ENCODE measurements at regions not wholly inside any gene's neighbourhood (a gene's known extent, or its start where the extent isn't known, plus 50 kb on each side); places are given as distances from the start of the nearest gene placed in this dataset.
A peak's percentile ranks its signal among the peaks of the same experiment; 100 is the strongest.

DNA sequence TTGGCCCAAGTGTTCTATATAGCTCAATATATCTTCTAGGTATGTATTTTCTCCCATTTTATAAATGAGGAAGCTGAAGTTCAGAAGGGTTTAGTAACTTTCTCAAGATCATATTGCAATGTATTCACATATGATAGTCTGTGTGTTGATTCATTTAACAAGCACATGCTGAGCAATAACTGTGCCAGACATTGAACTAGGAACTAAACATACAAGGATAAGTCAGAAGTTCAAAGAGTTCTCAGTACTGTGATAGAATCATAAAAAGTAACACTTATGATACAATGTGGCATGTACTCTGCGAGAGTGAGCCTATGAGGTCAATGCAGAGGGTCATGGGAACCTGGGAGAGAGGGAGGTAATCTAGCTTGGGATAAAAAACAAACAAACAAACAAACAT, 1082.2 kb upstream of the TENM4 start:
- no peak for DNase-seq
- Histone ChIP-seq H3K27me3 (ENCODE audit: control insufficient read depth, insufficient read depth, low read length, poor library complexity, severe bottlenecking) (no peaks in the 10 kb centered on the region), H3K4me3 (ENCODE audit: low read length) (no peak overlapping the region), H3K36me3 (ENCODE audit: control insufficient read depth, insufficient read depth, low read length) (no peaks in the 10 kb centered on the region), H3K9ac (ENCODE audit: extremely low read depth, low read length, poor library complexity, severe bottlenecking) (no peak overlapping the region), H3K9me3 (ENCODE audit: control insufficient read depth, low read length) (peaks cover 6% of the 10 kb centered on the region), H3K4me1 (ENCODE audit: control insufficient read depth, insufficient read depth, low read length) (peaks cover 4% of the 10 kb centered on the region), H3K27ac (ENCODE audit: low read depth, low read length) (no peak overlapping the region)
- Mint-ChIP-seq H3K4me1 (no peaks in the 10 kb centered on the region), H3K9me3 (no peaks in the 10 kb centered on the region), H3K4me3 (no peak overlapping the region), H3K36me3 (ENCODE audit: low read depth) (no peaks in the 10 kb centered on the region), H3K27me3 (ENCODE audit: insufficient read depth) (no peaks in the 10 kb centered on the region), H3K27ac (no peak overlapping the region)
- 80 to 91% methylated on average over 1 of the region's 1 CpG for WGBS, 2 experiments (ENCODE audit: insufficient coverage in 1 of 2, insufficient read length in 1 of 2)
- TF ChIP-seq, protein P1, sequence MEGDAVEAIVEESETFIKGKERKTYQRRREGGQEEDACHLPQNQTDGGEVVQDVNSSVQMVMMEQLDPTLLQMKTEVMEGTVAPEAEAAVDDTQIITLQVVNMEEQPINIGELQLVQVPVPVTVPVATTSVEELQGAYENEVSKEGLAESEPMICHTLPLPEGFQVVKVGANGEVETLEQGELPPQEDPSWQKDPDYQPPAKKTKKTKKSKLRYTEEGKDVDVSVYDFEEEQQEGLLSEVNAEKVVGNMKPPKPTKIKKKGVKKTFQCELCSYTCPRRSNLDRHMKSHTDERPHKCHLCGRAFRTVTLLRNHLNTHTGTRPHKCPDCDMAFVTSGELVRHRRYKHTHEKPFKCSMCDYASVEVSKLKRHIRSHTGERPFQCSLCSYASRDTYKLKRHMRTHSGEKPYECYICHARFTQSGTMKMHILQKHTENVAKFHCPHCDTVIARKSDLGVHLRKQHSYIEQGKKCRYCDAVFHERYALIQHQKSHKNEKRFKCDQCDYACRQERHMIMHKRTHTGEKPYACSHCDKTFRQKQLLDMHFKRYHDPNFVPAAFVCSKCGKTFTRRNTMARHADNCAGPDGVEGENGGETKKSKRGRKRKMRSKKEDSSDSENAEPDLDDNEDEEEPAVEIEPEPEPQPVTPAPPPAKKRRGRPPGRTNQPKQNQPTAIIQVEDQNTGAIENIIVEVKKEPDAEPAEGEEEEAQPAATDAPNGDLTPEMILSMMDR (conservative IDR thresholded peaks at IDR 0.05) = no peak

DNA sequence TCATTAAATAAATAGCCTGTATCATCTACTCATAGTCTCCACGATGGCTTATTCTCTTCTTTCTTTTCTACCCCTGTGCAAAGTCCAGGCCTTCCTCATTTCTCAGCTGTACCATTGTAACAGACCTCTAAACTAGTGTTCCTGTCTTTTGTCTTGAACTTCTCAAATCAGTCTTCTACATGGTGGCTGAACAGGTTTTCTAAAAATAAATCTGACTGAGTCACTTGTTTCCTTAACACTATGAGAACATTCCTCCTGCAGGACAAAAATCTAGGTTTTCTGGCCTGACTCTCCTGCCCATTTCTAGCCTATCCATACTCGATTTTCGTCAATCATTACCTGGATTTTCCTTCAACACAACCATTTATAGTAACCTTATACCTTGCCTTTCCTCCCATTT, 1080.8 kb upstream of the TENM4 start:
- Mint-ChIP-seq H3K27ac (no peak overlapping the region), H3K36me3 (ENCODE audit: low read depth) (no peaks in the 10 kb centered on the region), H3K4me3 (no peak overlapping the region), H3K9me3 (no peaks in the 10 kb centered on the region), H3K27me3 (ENCODE audit: insufficient read depth) (no peaks in the 10 kb centered on the region), H3K4me1 (peaks cover 8% of the 10 kb centered on the region)
- no peaks in the 10 kb centered on the region for H3K36me3 ChIP-seq (ENCODE audit: control insufficient read depth, insufficient read depth, low read length)
- H3K9ac ChIP-seq (ENCODE audit: extremely low read depth, low read length, poor library complexity, severe bottlenecking) = no peak overlapping the region
- H3K9me3 ChIP-seq (ENCODE audit: control insufficient read depth, low read length) = peaks cover 6% of the 10 kb centered on the region
- H3K27me3 ChIP-seq (ENCODE audit: control insufficient read depth, insufficient read depth, low read length, poor library complexity, severe bottlenecking) = no peaks in the 10 kb centered on the region
- TF ChIP-seq, protein P1 (conservative IDR thresholded peaks at IDR 0.05) = no peak
- H3K27ac ChIP-seq (ENCODE audit: low read depth, low read length) = no peak overlapping the region
- H3K4me1 ChIP-seq (ENCODE audit: control insufficient read depth, insufficient read depth, low read length) = peaks cover 4% of the 10 kb centered on the region
- H3K4me3 ChIP-seq (ENCODE audit: low read length) = no peak overlapping the region
- 88 to 94% methylated on average over 3 of the region's 3 CpGs for WGBS, 2 experiments (ENCODE audit: insufficient coverage in 1 of 2, insufficient read length in 1 of 2)
- DNase-seq = no peak

DNA sequence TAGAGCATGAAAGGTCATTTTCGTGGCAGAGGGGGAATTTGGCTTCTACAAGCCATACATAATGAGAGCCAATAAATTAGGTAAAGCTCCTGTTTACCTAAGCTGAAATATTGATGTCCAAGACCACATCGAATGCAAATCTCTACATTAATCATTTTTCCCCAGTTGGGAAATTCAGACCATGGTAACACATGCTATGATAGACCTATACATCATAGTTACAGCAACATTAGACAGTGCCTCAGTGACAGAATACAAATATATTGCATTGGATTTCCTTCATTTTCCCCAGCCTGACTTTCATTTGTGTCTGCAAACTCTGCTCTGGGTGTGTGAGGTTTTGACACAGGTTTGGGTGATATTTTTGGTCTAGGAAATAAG, 1079.7 kb upstream of the TENM4 start:
- no peaks in the 10 kb centered on the region for H3K9me3 Mint-ChIP-seq

More for the DNA sequence above, 1079.7 kb upstream of the TENM4 start:
- Mint-ChIP-seq H3K4me1 (peaks cover 8% of the 10 kb centered on the region), H3K27ac (no peak overlapping the region), H3K27me3 (ENCODE audit: insufficient read depth) (no peaks in the 10 kb centered on the region), H3K4me3 (no peak overlapping the region), H3K36me3 (ENCODE audit: low read depth) (no peaks in the 10 kb centered on the region)
- Histone ChIP-seq H3K27me3 (ENCODE audit: control insufficient read depth, insufficient read depth, low read length, poor library complexity, severe bottlenecking) (no peaks in the 10 kb centered on the region), H3K4me3 (ENCODE audit: low read length) (no peak overlapping the region), H3K36me3 (ENCODE audit: control insufficient read depth, insufficient read depth, low read length) (no peaks in the 10 kb centered on the region), H3K9me3 (ENCODE audit: control insufficient read depth, low read length) (peaks cover 6% of the 10 kb centered on the region), H3K9ac (ENCODE audit: extremely low read depth, low read length, poor library complexity, severe bottlenecking) (no peak overlapping the region), H3K4me1 (ENCODE audit: control insufficient read depth, insufficient read depth, low read length) (peaks cover 4% of the 10 kb centered on the region), H3K27ac (ENCODE audit: low read depth, low read length) (peak overlapping the region; percentile 82)
- TF ChIP-seq, protein P1 (conservative IDR thresholded peaks at IDR 0.05) = no peak
- WGBS, 2 experiments (ENCODE audit: insufficient coverage in 1 of 2, insufficient read length in 1 of 2) = 71 to 88% methylated on average over 2 of the region's 2 CpGs
- no peak for DNase-seq

Measured in endodermal cell (in vitro differentiated cells).